ENCODE measurements at regions not wholly inside any gene's neighbourhood (a gene's known extent, or its start where the extent isn't known, plus 50 kb on each side); places are given as distances from the start of the nearest gene placed in this dataset.

GRCh38 chr20:56855708-56856107, 226.6 kb downstream of the TFAP2C start:
- Histone ChIP-seq H3K9me3 (no peaks in the 10 kb centered on the region), H3K36me3 (no peaks in the 10 kb centered on the region), H3K4me3 (no peak overlapping the region), H3K27me3 (ENCODE audit: low read depth) (peaks cover 3% of the 10 kb centered on the region), H3K4me1 (no peaks in the 10 kb centered on the region), H3K27ac (no peak overlapping the region)
- no peak for DNase-seq
- no peak for ATAC-seq
- intact Hi-C loops (cut with DNase I) = no loop called here
- no peak for TF ChIP-seq CTCF (IDR thresholded peaks at IDR 0.05)

- no peak for TF ChIP-seq CTCF (IDR thresholded peaks at IDR 0.05)
- no peak for DNase-seq
- Histone ChIP-seq H3K9me3 (no peaks in the 10 kb centered on the region), H3K4me3 (no peak overlapping the region), H3K36me3 (no peaks in the 10 kb centered on the region), H3K27me3 (ENCODE audit: low read depth) (peaks cover 3% of the 10 kb centered on the region), H3K27ac (no peak overlapping the region), H3K4me1 (no peaks in the 10 kb centered on the region)
- intact Hi-C loops (cut with DNase I) = no loop called here
- ATAC-seq = no peak
Measured at GRCh38 chr20:56857950-56858349, 228.8 kb downstream of the TFAP2C start.

- intact Hi-C loops (cut with DNase I) = no loop called here
- DNase-seq (no peak), ATAC-seq (no peak)
- H3K36me3 ChIP-seq = no peaks in the 10 kb centered on the region
- no peak overlapping the region for H3K4me3 ChIP-seq
- H3K27ac ChIP-seq = no peak overlapping the region
- H3K9me3 ChIP-seq = no peaks in the 10 kb centered on the region
- peaks cover 10% of the 10 kb centered on the region for H3K27me3 ChIP-seq (ENCODE audit: low read depth)
- TF ChIP-seq CTCF (IDR thresholded peaks at IDR 0.05) = no peak
- no peaks in the 10 kb centered on the region for H3K4me1 ChIP-seq
Measured at GRCh38 chr20:56859039-56859800, 230.1 kb downstream of the TFAP2C start.

GRCh38 chr20:56859801-56860261, 230.7 kb downstream of the TFAP2C start:
- ATAC-seq = peak in 1 of 2 donors; percentile 46

GRCh38 chr20:56860413-56860812, 231.3 kb downstream of the TFAP2C start:
- Histone ChIP-seq H3K36me3 (no peaks in the 10 kb centered on the region), H3K27me3 (ENCODE audit: low read depth) (peaks cover 10% of the 10 kb centered on the region), H3K4me1 (no peaks in the 10 kb centered on the region), H3K4me3 (no peak overlapping the region), H3K27ac (no peak overlapping the region), H3K9me3 (no peaks in the 10 kb centered on the region)
- intact Hi-C loops (cut with DNase I) = no loop called here
- ATAC-seq (peak in 1 of 2 donors; percentile 12), DNase-seq (no peak)
- TF ChIP-seq CTCF (IDR thresholded peaks at IDR 0.05) = no peak

More at GRCh38 chr20:56859801-56860261, 230.7 kb downstream of the TFAP2C start:
- Histone ChIP-seq H3K4me3 (no peak overlapping the region), H3K36me3 (no peaks in the 10 kb centered on the region), H3K4me1 (no peaks in the 10 kb centered on the region), H3K27me3 (ENCODE audit: low read depth) (peaks cover 10% of the 10 kb centered on the region), H3K9me3 (no peaks in the 10 kb centered on the region), H3K27ac (no peak overlapping the region)
- intact Hi-C loops (cut with DNase I) = no loop called here
- DNase-seq = no peak
- TF ChIP-seq CTCF (IDR thresholded peaks at IDR 0.05) = no peak

Measured in lower lobe of right lung (tissue), 2 donors.